ENCODE measurements at regions not wholly inside any gene's neighbourhood (a gene's known extent, or its start where the extent isn't known, plus 50 kb on each side); places are given as distances from the start of the nearest gene placed in this dataset.

DNA sequence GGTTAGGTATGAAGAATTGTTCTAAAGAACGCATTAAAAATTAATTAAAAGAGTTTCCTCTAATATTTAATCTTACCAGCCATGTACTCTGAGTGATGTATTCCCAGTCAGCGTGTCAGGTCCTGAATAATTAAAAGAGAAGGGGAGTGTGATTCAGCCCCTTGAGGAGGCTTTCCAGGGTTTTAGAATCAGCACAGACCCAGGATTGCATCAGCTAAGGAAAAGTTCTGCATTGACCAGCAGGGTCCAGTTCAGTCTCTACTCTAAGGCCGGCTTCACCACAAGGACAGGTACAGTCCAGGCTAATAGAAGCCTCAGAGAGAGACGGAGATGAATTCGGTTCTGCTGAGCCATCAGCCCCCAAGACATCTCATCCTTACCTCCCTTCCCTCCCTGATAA lies 499.5 kb upstream of the PROK2 start:
- H3K36me3 ChIP-seq (ENCODE audit: control insufficient read depth in 1 of 2, insufficient read depth in 2 of 2, low read length in 2 of 2): no peaks in the 10 kb centered on the region
- H3K4me1 ChIP-seq (ENCODE audit: control insufficient read depth in 1 of 2, insufficient read depth in 2 of 2, low read length in 2 of 2): peaks cover 0 to 16% of the 10 kb centered on the region in 2 donors
- no peak overlapping the region for H3K27ac ChIP-seq (ENCODE audit: low read length)
- H3K27me3 ChIP-seq (ENCODE audit: low read depth, low read length): no peaks in the 10 kb centered on the region
- no peak overlapping the region for H3K4me3 ChIP-seq (ENCODE audit: low read depth in 1 of 2, low read length in 2 of 2)
- H3K9me3 ChIP-seq (ENCODE audit: control insufficient read depth in 1 of 2, low read length in 2 of 2): peaks cover 0 to 5% of the 10 kb centered on the region in 2 donors

DNA sequence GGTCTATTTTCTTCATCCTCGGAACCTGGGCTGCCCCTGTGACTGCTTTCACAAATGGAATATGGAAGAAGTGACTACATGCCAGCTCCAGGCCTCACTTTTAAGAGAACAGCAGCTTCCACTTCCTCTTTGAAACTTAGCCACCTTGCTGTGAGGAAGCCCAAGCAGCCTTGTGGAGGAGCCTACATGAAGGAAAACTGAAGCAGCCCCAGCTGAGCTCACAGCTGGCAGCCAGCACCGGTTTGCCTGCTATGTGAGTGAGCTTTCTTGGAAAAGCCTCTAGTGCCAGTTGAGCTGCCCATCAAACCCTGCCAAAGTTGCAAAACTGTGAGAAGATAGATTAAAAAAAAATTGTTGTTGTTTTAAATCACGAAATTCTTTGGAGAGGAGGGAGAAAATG lies 498.0 kb upstream of the PROK2 start:
- H3K27me3 ChIP-seq (ENCODE audit: low read depth, low read length): no peaks in the 10 kb centered on the region
- H3K27ac ChIP-seq (ENCODE audit: low read length): no peak overlapping the region
- H3K36me3 ChIP-seq (ENCODE audit: control insufficient read depth in 1 of 2, insufficient read depth in 2 of 2, low read length in 2 of 2): no peaks in the 10 kb centered on the region
- H3K4me3 ChIP-seq (ENCODE audit: low read depth in 1 of 2, low read length in 2 of 2): no peak overlapping the region
- peaks cover 0 to 6% of the 10 kb centered on the region in 2 donors for H3K4me1 ChIP-seq (ENCODE audit: control insufficient read depth in 1 of 2, insufficient read depth in 2 of 2, low read length in 2 of 2)
- H3K9me3 ChIP-seq (ENCODE audit: control insufficient read depth in 1 of 2, low read length in 2 of 2): peaks cover 0 to 5% of the 10 kb centered on the region in 2 donors

DNA sequence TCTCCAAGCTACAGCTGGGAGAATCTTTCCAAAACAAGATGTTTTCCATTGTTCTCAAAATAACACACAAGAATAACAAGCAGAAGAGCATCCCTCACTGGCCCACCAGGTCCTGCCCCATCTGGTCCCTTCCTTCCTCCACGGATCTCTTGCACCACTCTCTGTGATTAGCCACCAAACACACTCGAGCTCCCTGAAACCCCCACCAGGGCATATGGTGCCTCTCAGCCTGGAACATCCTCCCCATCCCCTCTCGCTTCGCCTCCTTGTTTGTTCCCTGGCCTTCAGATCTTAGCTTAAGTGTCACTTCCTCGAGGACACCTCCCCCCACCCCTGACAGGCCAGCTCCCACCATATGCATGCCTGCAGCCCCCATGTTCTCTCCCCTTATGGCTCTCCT lies 496.6 kb upstream of the PROK2 start:
- H3K27ac ChIP-seq (ENCODE audit: low read length): no peak overlapping the region
- no peaks in the 10 kb centered on the region for H3K36me3 ChIP-seq (ENCODE audit: control insufficient read depth in 1 of 2, insufficient read depth in 2 of 2, low read length in 2 of 2)
- peaks cover 0 to 5% of the 10 kb centered on the region in 2 donors for H3K9me3 ChIP-seq (ENCODE audit: control insufficient read depth in 1 of 2, low read length in 2 of 2)
- H3K4me3 ChIP-seq (ENCODE audit: low read depth in 1 of 2, low read length in 2 of 2): no peak overlapping the region
- H3K4me1 ChIP-seq (ENCODE audit: control insufficient read depth in 1 of 2, insufficient read depth in 2 of 2, low read length in 2 of 2): peaks cover 0 to 5% of the 10 kb centered on the region in 2 donors
- H3K27me3 ChIP-seq (ENCODE audit: low read depth, low read length): no peaks in the 10 kb centered on the region

DNA sequence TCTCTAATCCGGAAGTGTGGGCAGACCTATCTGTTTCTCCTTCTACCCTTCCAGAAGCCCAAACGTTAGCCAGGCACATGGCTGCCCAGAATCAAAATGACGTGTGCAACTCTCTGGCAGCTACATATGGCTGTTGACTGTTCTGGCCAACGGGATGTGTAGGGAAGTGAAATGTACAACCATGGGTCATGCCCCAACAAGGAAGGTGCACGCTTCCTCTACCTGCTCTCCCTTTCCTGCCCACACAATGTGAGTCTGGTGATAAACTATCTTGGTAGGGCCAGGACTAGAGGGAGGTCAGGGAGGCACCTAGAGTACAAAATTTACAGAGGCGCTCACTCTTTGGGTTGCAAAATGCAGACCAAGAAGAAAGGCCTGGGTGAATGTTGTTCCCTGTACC lies 495.9 kb upstream of the PROK2 start:
- Histone ChIP-seq H3K9me3 (ENCODE audit: control insufficient read depth in 1 of 2, low read length in 2 of 2) (peaks cover 0 to 5% of the 10 kb centered on the region in 2 donors), H3K36me3 (ENCODE audit: control insufficient read depth in 1 of 2, insufficient read depth in 2 of 2, low read length in 2 of 2) (no peaks in the 10 kb centered on the region), H3K27me3 (ENCODE audit: low read depth, low read length) (no peaks in the 10 kb centered on the region), H3K27ac (ENCODE audit: low read length) (no peak overlapping the region), H3K4me3 (ENCODE audit: low read depth in 1 of 2, low read length in 2 of 2) (no peak overlapping the region), H3K4me1 (ENCODE audit: control insufficient read depth in 1 of 2, insufficient read depth in 2 of 2, low read length in 2 of 2) (peaks cover 0 to 5% of the 10 kb centered on the region in 2 donors)

DNA sequence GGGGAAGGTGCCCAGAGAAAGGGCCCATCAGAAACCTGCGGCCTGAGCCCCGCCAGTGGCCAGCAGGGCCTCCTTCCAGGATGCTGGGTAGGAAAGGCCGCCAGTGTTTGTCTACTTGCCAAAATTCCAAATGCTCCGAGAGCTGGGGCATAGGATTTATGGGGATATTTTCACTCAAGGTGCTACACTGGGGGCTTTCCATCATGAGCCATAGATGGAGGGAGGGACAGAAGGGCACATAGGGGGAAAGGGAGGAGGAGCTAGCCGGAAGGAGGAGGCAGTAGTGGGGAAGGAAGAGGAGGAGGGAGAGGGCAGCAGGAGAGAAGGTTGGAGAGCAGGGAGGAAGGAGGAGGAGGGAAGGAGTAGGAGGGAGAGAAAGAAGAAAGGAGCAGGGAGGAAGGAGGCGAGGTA lies 494.7 kb upstream of the PROK2 start:
- Histone ChIP-seq H3K27me3 (ENCODE audit: low read depth, low read length) (no peaks in the 10 kb centered on the region), H3K9me3 (ENCODE audit: control insufficient read depth in 1 of 2, low read length in 2 of 2) (peaks cover 0 to 5% of the 10 kb centered on the region in 2 donors), H3K4me1 (ENCODE audit: control insufficient read depth in 1 of 2, insufficient read depth in 2 of 2, low read length in 2 of 2) (peaks cover 5 to 16% of the 10 kb centered on the region in 2 donors), H3K27ac (ENCODE audit: low read length) (no peak overlapping the region), H3K36me3 (ENCODE audit: control insufficient read depth in 1 of 2, insufficient read depth in 2 of 2, low read length in 2 of 2) (no peaks in the 10 kb centered on the region), H3K4me3 (ENCODE audit: low read depth in 1 of 2, low read length in 2 of 2) (no peak overlapping the region)

DNA sequence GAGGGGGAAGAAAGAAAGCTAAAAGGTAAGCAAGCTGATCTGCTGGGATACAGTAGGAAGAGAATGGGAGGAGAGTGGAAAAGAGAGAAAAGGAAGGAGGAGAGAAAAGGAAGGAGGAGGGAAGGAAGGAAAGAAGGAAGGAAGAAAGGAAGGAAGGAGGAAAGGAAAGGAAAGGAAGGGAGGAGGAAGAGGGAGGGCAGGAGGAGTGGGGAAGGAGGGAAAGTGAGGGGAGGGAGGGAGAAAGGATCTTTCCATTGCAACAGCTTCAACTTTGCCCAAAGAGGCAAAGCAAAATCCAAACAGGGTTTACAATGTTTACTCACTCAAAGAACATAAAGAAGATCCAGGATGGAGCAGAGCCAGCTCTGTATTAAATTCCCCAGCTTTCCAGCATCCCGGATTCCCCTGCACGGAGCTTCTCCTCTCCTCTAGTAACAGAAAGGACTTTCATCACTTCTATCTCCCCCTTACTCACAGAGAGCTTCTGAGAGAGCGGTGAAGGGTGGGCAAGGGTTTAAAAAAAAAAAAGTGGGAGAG lies 494.2 kb upstream of the PROK2 start:
- H3K4me1 ChIP-seq (ENCODE audit: control insufficient read depth in 1 of 2, insufficient read depth in 2 of 2, low read length in 2 of 2): peaks cover 10 to 16% of the 10 kb centered on the region in 2 donors
- H3K9me3 ChIP-seq (ENCODE audit: control insufficient read depth in 1 of 2, low read length in 2 of 2): peaks cover 0 to 5% of the 10 kb centered on the region in 2 donors
- H3K27me3 ChIP-seq (ENCODE audit: low read depth, low read length): no peaks in the 10 kb centered on the region
- H3K36me3 ChIP-seq (ENCODE audit: control insufficient read depth in 1 of 2, insufficient read depth in 2 of 2, low read length in 2 of 2): no peaks in the 10 kb centered on the region
- H3K4me3 ChIP-seq (ENCODE audit: low read depth in 1 of 2, low read length in 2 of 2): no peak overlapping the region
- H3K27ac ChIP-seq (ENCODE audit: low read length): no peak overlapping the region

DNA sequence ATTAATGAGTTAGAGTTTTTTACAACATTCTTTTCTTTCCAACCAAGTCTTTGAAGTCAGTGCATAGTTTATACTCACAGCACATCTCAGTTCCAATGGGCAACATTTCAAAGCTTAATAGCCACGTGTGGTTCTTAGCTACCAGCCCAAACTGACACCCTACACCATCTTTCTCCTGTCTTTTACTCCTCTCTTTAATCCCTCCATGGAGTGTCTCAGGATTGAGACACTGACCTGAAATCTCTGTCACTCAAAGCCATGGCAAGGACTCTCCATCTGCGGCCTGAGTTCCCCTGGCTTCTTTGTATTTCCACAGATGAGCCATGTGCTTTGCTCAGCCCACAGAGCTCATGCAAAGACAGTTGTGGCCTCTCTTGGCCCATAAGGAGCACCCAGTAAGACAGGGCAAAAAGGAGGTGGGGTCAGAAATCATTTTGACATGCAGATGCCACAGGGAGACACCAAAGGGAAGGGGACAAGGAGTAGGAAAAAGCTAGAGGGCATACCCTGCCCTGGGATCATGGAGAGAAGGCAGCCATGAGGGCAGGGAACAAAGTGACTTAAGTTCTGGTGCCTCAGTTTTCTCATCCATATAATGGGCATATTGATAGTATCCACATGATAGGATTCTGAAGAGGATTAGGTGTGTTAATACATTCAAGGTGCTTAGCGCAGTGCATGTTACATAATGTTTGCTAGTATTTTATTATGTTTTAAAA lies 493.6 kb upstream of the PROK2 start:
- H3K9me3 ChIP-seq (ENCODE audit: control insufficient read depth in 1 of 2, low read length in 2 of 2): peaks cover 0 to 5% of the 10 kb centered on the region in 2 donors
- H3K4me3 ChIP-seq (ENCODE audit: low read depth in 1 of 2, low read length in 2 of 2): no peak overlapping the region
- no peaks in the 10 kb centered on the region for H3K27me3 ChIP-seq (ENCODE audit: low read depth, low read length)
- H3K4me1 ChIP-seq (ENCODE audit: control insufficient read depth in 1 of 2, insufficient read depth in 2 of 2, low read length in 2 of 2): peaks cover 16 to 18% of the 10 kb centered on the region in 2 donors
- H3K36me3 ChIP-seq (ENCODE audit: control insufficient read depth in 1 of 2, insufficient read depth in 2 of 2, low read length in 2 of 2): no peaks in the 10 kb centered on the region
- H3K27ac ChIP-seq (ENCODE audit: low read length): no peak overlapping the region

DNA sequence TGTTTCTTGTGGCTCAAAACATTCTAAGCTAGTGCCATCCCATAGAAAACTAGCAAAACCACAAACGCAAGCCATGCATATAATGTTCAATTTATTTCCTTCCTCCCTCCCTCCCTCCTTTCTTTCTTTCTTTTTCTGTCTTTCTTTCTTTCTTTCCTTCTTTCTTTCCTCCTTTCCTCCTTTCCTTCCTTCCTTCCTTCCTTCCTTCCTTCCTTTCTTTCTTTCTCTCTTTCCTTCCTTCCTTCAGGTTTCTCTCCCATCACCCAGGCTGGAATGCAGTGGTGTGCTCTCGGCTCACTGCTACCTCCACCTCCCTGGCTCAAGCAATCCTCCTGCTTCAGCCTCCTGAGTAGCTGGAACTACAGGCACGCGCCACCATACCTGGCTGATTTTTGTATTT lies 492.8 kb upstream of the PROK2 start:
- no peaks in the 10 kb centered on the region for H3K27me3 ChIP-seq (ENCODE audit: low read depth, low read length)
- no peak overlapping the region for H3K27ac ChIP-seq (ENCODE audit: low read length)
- no peaks in the 10 kb centered on the region for H3K36me3 ChIP-seq (ENCODE audit: control insufficient read depth in 1 of 2, insufficient read depth in 2 of 2, low read length in 2 of 2)
- no peaks in the 10 kb centered on the region for H3K9me3 ChIP-seq (ENCODE audit: control insufficient read depth in 1 of 2, low read length in 2 of 2)
- H3K4me3 ChIP-seq (ENCODE audit: low read depth in 1 of 2, low read length in 2 of 2): no peak overlapping the region
- H3K4me1 ChIP-seq (ENCODE audit: control insufficient read depth in 1 of 2, insufficient read depth in 2 of 2, low read length in 2 of 2): peaks cover 16 to 20% of the 10 kb centered on the region in 2 donors

DNA sequence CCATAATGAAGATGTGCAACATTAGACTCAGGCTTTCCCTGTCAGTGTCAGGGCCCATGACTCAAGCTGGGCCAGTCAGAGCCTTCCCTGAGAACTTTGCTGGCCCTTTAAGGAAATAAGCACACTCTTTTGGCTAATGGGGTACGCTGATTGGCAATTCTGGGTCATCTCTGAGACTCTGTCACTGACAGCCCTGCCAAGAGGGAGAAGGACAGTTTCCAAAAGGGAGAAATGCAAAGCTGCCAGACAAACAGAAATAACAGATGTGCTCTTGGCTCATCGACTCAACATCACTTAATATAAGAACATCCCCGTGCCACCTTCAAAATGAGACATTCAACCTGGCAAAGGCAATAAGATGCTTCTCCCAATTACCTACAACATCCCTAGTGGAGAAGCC lies 491.9 kb upstream of the PROK2 start:
- H3K9me3 ChIP-seq (ENCODE audit: control insufficient read depth in 1 of 2, low read length in 2 of 2): no peaks in the 10 kb centered on the region
- H3K27me3 ChIP-seq (ENCODE audit: low read depth, low read length): no peaks in the 10 kb centered on the region
- H3K27ac ChIP-seq (ENCODE audit: low read length): no peak overlapping the region
- peaks cover 16 to 20% of the 10 kb centered on the region in 2 donors for H3K4me1 ChIP-seq (ENCODE audit: control insufficient read depth in 1 of 2, insufficient read depth in 2 of 2, low read length in 2 of 2)
- no peak overlapping the region for H3K4me3 ChIP-seq (ENCODE audit: low read depth in 1 of 2, low read length in 2 of 2)
- H3K36me3 ChIP-seq (ENCODE audit: control insufficient read depth in 1 of 2, insufficient read depth in 2 of 2, low read length in 2 of 2): no peaks in the 10 kb centered on the region

DNA sequence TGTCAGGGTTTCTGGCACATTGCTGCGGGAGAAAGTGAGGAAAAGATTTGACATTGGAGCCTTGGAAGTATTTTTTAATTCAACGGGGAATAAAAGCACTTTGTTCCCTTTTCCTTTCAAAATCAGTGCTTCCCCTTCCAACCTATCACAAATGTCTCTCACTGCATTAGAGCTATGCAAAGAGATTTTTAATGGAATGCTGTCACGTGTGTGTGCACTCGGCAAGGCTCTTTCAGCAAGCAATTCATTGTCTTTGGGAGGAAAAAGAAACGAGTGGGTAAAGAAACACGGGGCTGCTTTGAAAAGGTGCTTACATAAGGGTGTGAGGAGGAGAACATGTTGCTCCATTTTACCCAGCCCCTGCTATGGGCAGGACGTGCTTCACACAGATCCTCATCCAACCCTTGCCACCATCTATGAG lies 490.4 kb upstream of the PROK2 start:
- H3K27ac ChIP-seq (ENCODE audit: low read length): no peak overlapping the region
- H3K36me3 ChIP-seq (ENCODE audit: control insufficient read depth in 1 of 2, insufficient read depth in 2 of 2, low read length in 2 of 2): no peaks in the 10 kb centered on the region
- peaks cover 19 to 22% of the 10 kb centered on the region in 2 donors for H3K4me1 ChIP-seq (ENCODE audit: control insufficient read depth in 1 of 2, insufficient read depth in 2 of 2, low read length in 2 of 2)

DNA sequence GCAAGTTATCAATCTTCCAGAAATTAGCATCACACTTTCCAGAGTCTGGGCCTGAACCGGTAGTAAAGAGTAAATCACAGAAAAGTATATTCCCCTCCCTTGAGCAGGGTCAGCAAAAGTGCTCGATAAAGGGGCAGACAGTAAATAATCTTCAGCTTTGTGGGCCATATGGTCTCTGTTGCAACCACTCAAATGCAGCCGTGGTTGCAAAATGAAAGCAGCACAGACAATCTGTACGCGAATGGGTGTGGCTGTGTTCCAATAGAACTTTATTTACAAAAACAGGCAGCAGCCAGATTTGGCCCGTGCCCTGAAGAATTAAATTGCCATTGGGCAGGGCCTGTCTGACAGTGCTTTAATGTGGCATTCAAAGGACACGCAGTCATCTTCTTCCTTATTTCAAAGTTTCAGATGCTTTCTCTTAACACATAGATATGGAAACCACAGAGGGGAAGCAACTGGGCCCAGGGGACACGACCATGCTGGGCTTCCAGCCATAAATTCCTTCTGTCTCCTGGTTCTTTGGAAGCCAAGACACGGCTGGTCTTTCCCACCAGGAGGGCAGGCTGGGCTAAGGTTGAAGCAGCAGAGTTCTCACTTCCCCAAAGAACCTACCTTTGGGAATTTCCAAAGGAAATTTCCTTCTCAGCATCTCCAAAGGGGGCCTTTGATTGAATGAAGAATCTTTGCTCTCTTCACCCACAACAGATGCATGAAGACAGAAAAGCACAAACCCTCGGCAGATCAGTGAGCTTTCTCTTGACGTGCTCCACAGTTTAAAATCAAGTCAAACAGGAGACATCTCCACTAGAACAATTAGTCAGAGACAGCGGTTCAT lies 489.8 kb upstream of the PROK2 start:
- Histone ChIP-seq H3K9me3 (ENCODE audit: control insufficient read depth in 1 of 2, low read length in 2 of 2) (no peaks in the 10 kb centered on the region), H3K27ac (ENCODE audit: low read length) (no peak overlapping the region), H3K4me3 (ENCODE audit: low read depth in 1 of 2, low read length in 2 of 2) (no peak overlapping the region), H3K36me3 (ENCODE audit: control insufficient read depth in 1 of 2, insufficient read depth in 2 of 2, low read length in 2 of 2) (no peaks in the 10 kb centered on the region), H3K4me1 (ENCODE audit: control insufficient read depth in 1 of 2, insufficient read depth in 2 of 2, low read length in 2 of 2) (peaks cover 25 to 27% of the 10 kb centered on the region in 2 donors), H3K27me3 (ENCODE audit: low read depth, low read length) (no peaks in the 10 kb centered on the region)

More for the DNA sequence above, 490.4 kb upstream of the PROK2 start:
- H3K4me3 ChIP-seq (ENCODE audit: low read depth in 1 of 2, low read length in 2 of 2): no peak overlapping the region
- H3K9me3 ChIP-seq (ENCODE audit: control insufficient read depth in 1 of 2, low read length in 2 of 2): no peaks in the 10 kb centered on the region
- no peaks in the 10 kb centered on the region for H3K27me3 ChIP-seq (ENCODE audit: low read depth, low read length)
